ENCODE measurements at regions not wholly inside any gene's neighbourhood (a gene's known extent, or its start where the extent isn't known, plus 50 kb on each side); places are given as distances from the start of the nearest gene placed in this dataset.

DNA sequence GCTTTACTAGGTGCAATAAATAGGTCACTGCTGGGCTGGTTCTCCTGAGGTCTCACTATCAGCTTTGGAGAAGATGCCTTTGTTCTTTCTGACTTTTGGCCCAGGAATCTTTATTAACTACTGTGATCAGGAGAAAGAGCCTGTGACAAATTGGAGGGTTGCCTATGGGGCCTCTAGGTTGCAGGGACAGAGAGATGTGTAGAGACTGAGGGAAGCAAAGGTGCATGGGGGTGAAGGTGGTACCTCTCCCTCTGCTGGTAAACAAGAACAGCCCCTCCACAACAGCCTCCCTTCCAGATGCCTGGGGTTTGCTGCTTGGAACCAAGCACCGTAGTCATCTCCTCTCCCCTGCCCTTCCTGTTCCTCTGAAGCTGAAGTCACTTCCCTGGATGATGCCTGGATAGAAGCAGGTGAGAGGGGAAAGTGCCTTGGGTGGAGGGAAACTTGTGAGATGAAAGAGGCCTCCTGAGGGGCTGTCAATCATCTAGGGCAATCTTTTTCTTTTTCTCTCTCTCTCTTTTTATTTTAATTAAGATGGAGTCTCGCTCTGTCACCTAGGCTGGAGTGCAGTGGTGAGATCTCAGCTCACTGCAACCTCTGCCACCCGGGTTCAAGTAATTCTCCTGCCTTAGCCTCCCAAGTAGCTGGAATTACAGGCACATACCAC is 57.4 kb upstream of the DUSP22 start:
- no peak overlapping the region for H3K27ac ChIP-seq
- TF ChIP-seq, protein P1, sequence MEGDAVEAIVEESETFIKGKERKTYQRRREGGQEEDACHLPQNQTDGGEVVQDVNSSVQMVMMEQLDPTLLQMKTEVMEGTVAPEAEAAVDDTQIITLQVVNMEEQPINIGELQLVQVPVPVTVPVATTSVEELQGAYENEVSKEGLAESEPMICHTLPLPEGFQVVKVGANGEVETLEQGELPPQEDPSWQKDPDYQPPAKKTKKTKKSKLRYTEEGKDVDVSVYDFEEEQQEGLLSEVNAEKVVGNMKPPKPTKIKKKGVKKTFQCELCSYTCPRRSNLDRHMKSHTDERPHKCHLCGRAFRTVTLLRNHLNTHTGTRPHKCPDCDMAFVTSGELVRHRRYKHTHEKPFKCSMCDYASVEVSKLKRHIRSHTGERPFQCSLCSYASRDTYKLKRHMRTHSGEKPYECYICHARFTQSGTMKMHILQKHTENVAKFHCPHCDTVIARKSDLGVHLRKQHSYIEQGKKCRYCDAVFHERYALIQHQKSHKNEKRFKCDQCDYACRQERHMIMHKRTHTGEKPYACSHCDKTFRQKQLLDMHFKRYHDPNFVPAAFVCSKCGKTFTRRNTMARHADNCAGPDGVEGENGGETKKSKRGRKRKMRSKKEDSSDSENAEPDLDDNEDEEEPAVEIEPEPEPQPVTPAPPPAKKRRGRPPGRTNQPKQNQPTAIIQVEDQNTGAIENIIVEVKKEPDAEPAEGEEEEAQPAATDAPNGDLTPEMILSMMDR (conservative IDR thresholded peaks at IDR 0.05), result no peak
- no peak for TF ChIP-seq ZFX (IDR thresholded peaks at IDR 0.05)

DNA sequence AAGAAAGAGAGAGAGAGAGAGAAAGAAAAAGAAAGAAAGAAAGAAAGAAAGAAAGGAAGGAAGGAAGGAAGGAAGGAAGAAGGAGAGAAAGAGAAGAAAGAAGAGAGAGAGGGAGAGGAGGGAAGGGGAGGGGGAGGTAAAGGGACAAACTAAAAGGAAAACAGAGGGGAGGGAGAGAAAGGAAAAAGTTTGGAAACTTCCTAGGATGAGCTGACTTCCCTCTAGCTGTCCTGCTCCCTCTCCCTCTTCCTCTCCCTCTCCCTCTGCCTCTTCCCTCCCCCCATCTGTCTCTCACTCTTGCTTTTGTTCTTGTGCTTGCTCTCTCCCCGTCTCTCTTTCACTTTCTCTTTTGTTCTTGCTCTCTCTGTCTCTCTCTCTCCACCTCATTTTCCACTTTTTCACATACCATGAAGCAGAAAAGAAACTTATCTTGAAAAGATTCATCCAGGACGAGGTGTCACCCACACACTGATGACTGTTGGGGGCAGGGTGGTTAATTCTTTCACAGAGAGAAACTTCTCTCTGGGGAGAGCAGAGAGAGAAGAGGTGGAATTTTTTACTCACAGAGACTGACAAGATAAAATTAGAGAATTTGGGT is 56.4 kb upstream of the DUSP22 start:
- TF ChIP-seq, protein P1 (conservative IDR thresholded peaks at IDR 0.05), result no peak
- no peak for TF ChIP-seq ZFX (IDR thresholded peaks at IDR 0.05)
- no peak overlapping the region for H3K27ac ChIP-seq

DNA sequence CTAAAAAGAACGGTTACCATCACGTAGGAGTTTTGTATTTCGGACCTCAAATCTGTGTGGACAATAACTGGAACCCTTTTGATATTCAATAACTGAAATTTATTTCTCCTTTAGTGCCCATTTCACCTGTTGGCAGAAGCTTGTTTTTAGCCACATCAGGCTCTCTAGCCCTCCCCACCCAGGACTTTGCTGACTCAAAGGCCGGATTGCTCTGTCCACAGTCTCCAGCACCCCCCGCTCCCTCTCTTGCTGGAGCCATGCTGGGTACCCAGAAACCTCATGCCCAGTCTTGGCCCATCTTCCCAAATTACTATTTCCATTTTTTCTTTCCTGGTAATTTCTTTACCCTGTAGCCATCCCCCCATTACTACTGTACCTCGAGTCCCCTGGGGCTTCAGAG is 55.8 kb upstream of the DUSP22 start:
- no peak for TF ChIP-seq ZFX (IDR thresholded peaks at IDR 0.05)
- TF ChIP-seq, protein P1 (conservative IDR thresholded peaks at IDR 0.05), result no peak

DNA sequence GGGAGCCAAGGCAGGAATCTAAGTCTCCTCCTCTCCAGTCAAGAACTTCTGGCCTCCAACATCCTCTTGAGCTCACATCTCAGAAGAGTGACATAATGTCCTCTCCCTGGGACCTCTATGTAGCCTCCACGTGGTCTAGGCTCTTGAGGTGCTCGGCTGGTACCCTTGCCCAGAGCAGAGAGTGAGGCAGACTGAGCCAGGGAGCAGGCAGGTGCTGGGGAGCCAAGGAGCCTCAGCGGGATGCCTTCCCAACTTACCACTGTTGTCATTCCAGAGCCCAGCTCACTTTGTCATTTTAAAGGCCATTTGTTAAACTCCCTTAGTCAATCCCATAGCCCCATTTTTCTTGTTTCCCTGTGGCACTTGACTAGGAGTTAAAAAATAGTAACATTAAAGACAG is 52.1 kb upstream of the DUSP22 start:
- TF ChIP-seq ZFX (IDR thresholded peaks at IDR 0.05), result no peak
- TF ChIP-seq, protein P1 (conservative IDR thresholded peaks at IDR 0.05), result no peak
- no peak overlapping the region for H3K27ac ChIP-seq

More for the DNA sequence above, 55.8 kb upstream of the DUSP22 start:
- H3K27ac ChIP-seq, result no peak overlapping the region

DNA sequence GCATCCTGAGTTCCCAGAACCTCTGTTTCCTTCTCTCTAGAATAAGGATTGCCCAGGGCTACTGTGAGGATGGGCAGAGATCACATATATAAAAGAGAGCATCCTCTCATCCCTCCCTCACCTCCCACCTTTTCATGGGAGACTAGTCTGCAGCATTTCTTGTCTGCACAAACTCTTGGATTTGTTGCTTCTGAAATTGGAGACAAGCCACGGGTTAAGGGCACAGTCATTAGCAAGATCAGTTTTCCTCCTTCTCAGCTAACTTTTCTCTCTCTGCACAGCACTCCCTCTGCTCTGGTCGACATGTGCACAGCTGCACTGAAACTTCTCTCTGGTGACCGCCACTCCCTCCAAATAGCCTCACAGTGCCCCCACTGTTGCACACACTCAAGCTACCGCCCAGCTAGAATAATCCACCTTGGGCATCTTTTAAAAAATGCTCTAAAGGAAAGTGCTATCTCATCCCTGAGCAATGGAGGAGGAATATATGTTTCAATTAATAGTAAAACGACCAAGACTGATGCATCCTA is 50.9 kb upstream of the DUSP22 start:
- no peak overlapping the region for H3K27ac ChIP-seq
- no peak for TF ChIP-seq ZFX (IDR thresholded peaks at IDR 0.05)
- TF ChIP-seq, protein P1 (conservative IDR thresholded peaks at IDR 0.05), result no peak

Measured in C4-2B (cell line).